GM12892 (cell line): ENCODE measurements at regions not wholly inside any gene's neighbourhood (a gene's known extent, or its start where the extent isn't known, plus 50 kb on each side); places are given as distances from the start of the nearest gene placed in this dataset.

Experiments used
- POLR2A ChIP-seq: IDR thresholded peaks from 2 replicates; pipeline ENCODE4 v1.6.1; 2011; ENCODE audit warnings: low read depth, low read length, control low read depth
- POLR2AphosphoS5 ChIP-seq: IDR thresholded peaks from 2 replicates; pipeline ENCODE4 v1.6.1; 2011; ENCODE audit warnings: low read depth, low read length, control low read depth
- TAF1 ChIP-seq: IDR thresholded peaks from 2 replicates; pipeline ENCODE4 v1.6.1; 2011; ENCODE audit warnings: low read depth, mild to moderate bottlenecking, control low read depth, low read length, borderline replicate concordance

DNA sequence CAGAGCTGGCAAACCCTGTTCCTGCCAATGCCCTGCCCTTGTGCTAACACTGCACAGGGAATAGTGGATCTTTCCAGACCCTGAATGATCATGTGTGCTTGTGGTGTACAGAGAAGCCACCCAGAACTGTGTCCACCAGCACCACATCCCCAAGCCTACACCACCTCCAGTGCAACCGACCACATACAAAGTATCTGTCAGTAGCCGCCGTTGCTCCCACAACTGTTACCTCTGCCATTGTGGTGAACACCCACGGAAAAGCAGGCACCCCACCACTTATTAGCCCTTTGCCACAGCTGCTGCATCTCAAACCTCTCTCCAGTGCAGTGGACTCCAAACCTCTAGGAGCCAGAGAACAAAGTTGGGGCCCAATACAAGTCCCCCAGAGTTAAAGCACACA is 1049.6 kb downstream of the TRHDE start:
- TF ChIP-seq TAF1 (no peak), POLR2AphosphoS5 (no peak), POLR2A (no peak)
